Vagina (tissue), 2 donors: ENCODE measurements at regions not wholly inside any gene's neighbourhood (a gene's known extent, or its start where the extent isn't known, plus 50 kb on each side); places are given as distances from the start of the nearest gene placed in this dataset.
"Not testable (repeated sequence)": the region's sequence is repeated elsewhere in the genome, so short reads cannot be mapped to it uniquely, and the experiment has no call there.

ENCODE experiments used
- DNase-seq, 2 donors: peaks; one replicate each; pipeline ENCODE4 v3.0.0-alpha.2; 2017; ENCODE audit errors: extremely low spot score in 2 of 2
- H3K27ac ChIP-seq: fragments of 200-600 bp; sonication (generic); one replicate; pipeline ENCODE4 v1.5.1; 2019
- H3K27me3 ChIP-seq: fragments of 200-600 bp; sonication (generic); one replicate; pipeline ENCODE4 v1.5.1; 2019
- H3K36me3 ChIP-seq, 2 donors: fragments of 200-600 bp; sonication (generic); one replicate each; pipeline ENCODE4 v1.5.1; 2017 to 2019
- H3K4me1 ChIP-seq: fragments of 200-600 bp; sonication (generic); one replicate; pipeline ENCODE4 v1.5.1; 2019
- H3K4me3 ChIP-seq, 2 donors: fragments of 200-600 bp; sonication (generic); 1 replicate in 1 of 2; 2 replicates in 1 of 2; pipeline ENCODE4 v1.5.1; 2016 to 2019
- H3K9me3 ChIP-seq: fragments of 200-600 bp; sonication (generic); one replicate; pipeline ENCODE4 v1.5.1; 2019
- POLR2A ChIP-seq, 2 donors: fragments of 450-650 bp; IDR thresholded peaks; one replicate each; pipeline ENCODE4 v1.6.1; 2017; ENCODE audit warnings: antibody characterized with exemption in 2 of 2, mild to moderate bottlenecking in 2 of 2, moderate library complexity in 2 of 2
- POLR2AphosphoS5 ChIP-seq, 2 donors: sonication (generic); formaldehyde crosslinking; IDR thresholded peaks; one replicate each; pipeline ENCODE4 v1.9.0; 2017; ENCODE audit warnings: antibody characterized with exemption in 2 of 2, mild to moderate bottlenecking in 2 of 2, low read depth in 1 of 2; ENCODE audit not compliant: insufficient read depth in 1 of 2
- intact Hi-C: fragments of 100-400 bp; cut with DNase I; formaldehyde crosslinking; loops from one replicate; pipeline ENCODE4 v1.15.1; 2023
- TF ChIP-seq, protein P1 (sequence below), 3 experiments: fragments of 450-650 bp in 2 of 3; fragments of 200-600 bp in 1 of 3; sonication (generic) in 1 of 3; IDR thresholded peaks; one replicate each; pipeline ENCODE4 v1.5.1; 2017 to 2019; ENCODE audit warnings: antibody characterized with exemption in 3 of 3, mild to moderate bottlenecking in 2 of 3, moderate library complexity in 2 of 3

GRCh38 chr10:108545921-108546320 is 1377.4 kb downstream of the XPNPEP1 start:
- no peak for DNase-seq
- Histone ChIP-seq H3K36me3 (no peaks in the 10 kb centered on the region), H3K4me1 (no peaks in the 10 kb centered on the region), H3K27me3 (no peaks in the 10 kb centered on the region), H3K4me3 (no peak overlapping the region), H3K9me3 (no peaks in the 10 kb centered on the region), H3K27ac (no peak overlapping the region)
- intact Hi-C loops, result no loop called here
- TF ChIP-seq POLR2AphosphoS5 (IDR thresholded peaks at IDR 0.05; ENCODE audit: insufficient read depth in 1 of 2, low read depth in 1 of 2) (no peak), POLR2A (IDR thresholded peaks at IDR 0.05) (no peak)
- TF ChIP-seq, protein P1, sequence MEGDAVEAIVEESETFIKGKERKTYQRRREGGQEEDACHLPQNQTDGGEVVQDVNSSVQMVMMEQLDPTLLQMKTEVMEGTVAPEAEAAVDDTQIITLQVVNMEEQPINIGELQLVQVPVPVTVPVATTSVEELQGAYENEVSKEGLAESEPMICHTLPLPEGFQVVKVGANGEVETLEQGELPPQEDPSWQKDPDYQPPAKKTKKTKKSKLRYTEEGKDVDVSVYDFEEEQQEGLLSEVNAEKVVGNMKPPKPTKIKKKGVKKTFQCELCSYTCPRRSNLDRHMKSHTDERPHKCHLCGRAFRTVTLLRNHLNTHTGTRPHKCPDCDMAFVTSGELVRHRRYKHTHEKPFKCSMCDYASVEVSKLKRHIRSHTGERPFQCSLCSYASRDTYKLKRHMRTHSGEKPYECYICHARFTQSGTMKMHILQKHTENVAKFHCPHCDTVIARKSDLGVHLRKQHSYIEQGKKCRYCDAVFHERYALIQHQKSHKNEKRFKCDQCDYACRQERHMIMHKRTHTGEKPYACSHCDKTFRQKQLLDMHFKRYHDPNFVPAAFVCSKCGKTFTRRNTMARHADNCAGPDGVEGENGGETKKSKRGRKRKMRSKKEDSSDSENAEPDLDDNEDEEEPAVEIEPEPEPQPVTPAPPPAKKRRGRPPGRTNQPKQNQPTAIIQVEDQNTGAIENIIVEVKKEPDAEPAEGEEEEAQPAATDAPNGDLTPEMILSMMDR (IDR thresholded peaks at IDR 0.05), result no peak

GRCh38 chr10:108544500-108545120 is 1378.7 kb downstream of the XPNPEP1 start:
- DNase-seq, result no peak
- no peaks in the 10 kb centered on the region for H3K27me3 ChIP-seq
- H3K4me3 ChIP-seq, result no peak overlapping the region
- H3K4me1 ChIP-seq, result no peaks in the 10 kb centered on the region
- intact Hi-C loops, result no loop called here
- H3K36me3 ChIP-seq, result no peaks in the 10 kb centered on the region
- TF ChIP-seq, protein P1 (IDR thresholded peaks at IDR 0.05), result peak; percentile 18 to 39 (median 37)
- TF ChIP-seq POLR2AphosphoS5 (IDR thresholded peaks at IDR 0.05; ENCODE audit: insufficient read depth in 1 of 2, low read depth in 1 of 2), result no peak
- no peak for TF ChIP-seq POLR2A (IDR thresholded peaks at IDR 0.05)
- H3K9me3 ChIP-seq, result no peaks in the 10 kb centered on the region
- H3K27ac ChIP-seq, result no peak overlapping the region

DNA sequence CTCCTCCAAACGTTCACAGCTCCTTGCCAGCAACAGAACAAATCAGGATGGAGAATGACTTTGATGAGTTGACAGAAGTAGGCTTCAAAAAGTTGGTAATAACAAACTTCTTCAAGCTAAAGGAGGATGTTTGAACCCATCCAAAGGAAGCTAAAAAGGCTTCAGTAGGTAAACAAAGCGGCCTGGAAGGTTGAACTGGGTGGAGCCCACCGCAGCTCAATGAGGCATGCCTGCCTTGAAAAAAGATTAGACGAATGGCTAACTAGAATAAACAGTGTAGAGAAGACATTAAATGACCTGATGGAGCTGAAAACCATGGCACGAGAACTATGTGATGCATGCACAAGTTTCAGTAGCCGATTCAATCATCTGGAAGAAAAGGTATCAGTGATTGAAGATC is 1369.0 kb upstream of the SORCS1 start:
- H3K4me1 ChIP-seq, H3K27ac ChIP-seq, DNase-seq, H3K36me3 ChIP-seq, H3K9me3 ChIP-seq, intact Hi-C loops, H3K4me3 ChIP-seq, H3K27me3 ChIP-seq: not testable (repeated sequence)

- H3K36me3 ChIP-seq, result no peaks in the 10 kb centered on the region
- no peaks in the 10 kb centered on the region for H3K27me3 ChIP-seq
- no peak overlapping the region for H3K27ac ChIP-seq
- no peak for DNase-seq
- H3K9me3 ChIP-seq, result no peaks in the 10 kb centered on the region
- no peak overlapping the region for H3K4me3 ChIP-seq
- intact Hi-C loops, result no loop called here
- TF ChIP-seq POLR2A (IDR thresholded peaks at IDR 0.05) (no peak), POLR2AphosphoS5 (IDR thresholded peaks at IDR 0.05; ENCODE audit: insufficient read depth in 1 of 2, low read depth in 1 of 2) (no peak)
- H3K4me1 ChIP-seq, result no peaks in the 10 kb centered on the region
Observed at GRCh38 chr10:108523016-108523800, 1358.7 kb upstream of the SORCS1 start.

- Histone ChIP-seq H3K27me3 (no peaks in the 10 kb centered on the region), H3K36me3 (no peaks in the 10 kb centered on the region), H3K4me3 (no peak overlapping the region), H3K9me3 (no peaks in the 10 kb centered on the region), H3K27ac (no peak overlapping the region), H3K4me1 (no peaks in the 10 kb centered on the region)
- no peak for DNase-seq
- no peak for TF ChIP-seq POLR2AphosphoS5 (IDR thresholded peaks at IDR 0.05; ENCODE audit: insufficient read depth in 1 of 2, low read depth in 1 of 2)
- intact Hi-C loops, result no loop called here
Observed at GRCh38 chr10:108521827-108522492, 1357.5 kb upstream of the SORCS1 start.

GRCh38 chr10:108515821-108516220 is 1351.3 kb upstream of the SORCS1 start:
- Histone ChIP-seq H3K4me1 (no peaks in the 10 kb centered on the region), H3K4me3 (no peak overlapping the region), H3K27me3 (no peaks in the 10 kb centered on the region), H3K36me3 (no peaks in the 10 kb centered on the region), H3K27ac (no peak overlapping the region), H3K9me3 (no peaks in the 10 kb centered on the region)
- TF ChIP-seq POLR2A (IDR thresholded peaks at IDR 0.05), result no peak
- TF ChIP-seq POLR2AphosphoS5 (IDR thresholded peaks at IDR 0.05; ENCODE audit: insufficient read depth in 1 of 2, low read depth in 1 of 2), result no peak
- TF ChIP-seq, protein P1 (IDR thresholded peaks at IDR 0.05), result no peak
- no peak for DNase-seq
- intact Hi-C loops, result no loop called here
